ENCODE measurements at regions not wholly inside any gene's neighbourhood (a gene's known extent, or its start where the extent isn't known, plus 50 kb on each side); places are given as distances from the start of the nearest gene placed in this dataset.

DNA sequence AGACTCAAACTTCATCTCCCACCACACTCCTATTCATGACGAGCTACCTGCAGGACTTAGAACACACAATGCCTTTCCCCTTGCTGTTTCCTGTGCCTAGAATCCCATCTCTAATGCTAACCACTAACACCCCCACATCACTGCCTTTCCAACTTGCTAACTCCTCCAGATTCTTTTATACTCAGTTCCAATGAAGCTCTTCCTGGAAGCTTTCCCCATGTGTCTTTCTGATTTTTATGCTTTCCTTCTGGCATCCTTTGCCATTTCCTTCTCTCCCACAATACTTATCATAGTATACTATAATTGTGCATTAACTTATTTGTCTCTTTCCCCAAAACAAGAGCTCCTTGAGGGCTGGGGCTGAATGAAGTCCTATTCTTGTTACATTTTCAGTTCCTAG is 115.3 kb upstream of the PLPPR1 start:
- TF ChIP-seq, protein P1, sequence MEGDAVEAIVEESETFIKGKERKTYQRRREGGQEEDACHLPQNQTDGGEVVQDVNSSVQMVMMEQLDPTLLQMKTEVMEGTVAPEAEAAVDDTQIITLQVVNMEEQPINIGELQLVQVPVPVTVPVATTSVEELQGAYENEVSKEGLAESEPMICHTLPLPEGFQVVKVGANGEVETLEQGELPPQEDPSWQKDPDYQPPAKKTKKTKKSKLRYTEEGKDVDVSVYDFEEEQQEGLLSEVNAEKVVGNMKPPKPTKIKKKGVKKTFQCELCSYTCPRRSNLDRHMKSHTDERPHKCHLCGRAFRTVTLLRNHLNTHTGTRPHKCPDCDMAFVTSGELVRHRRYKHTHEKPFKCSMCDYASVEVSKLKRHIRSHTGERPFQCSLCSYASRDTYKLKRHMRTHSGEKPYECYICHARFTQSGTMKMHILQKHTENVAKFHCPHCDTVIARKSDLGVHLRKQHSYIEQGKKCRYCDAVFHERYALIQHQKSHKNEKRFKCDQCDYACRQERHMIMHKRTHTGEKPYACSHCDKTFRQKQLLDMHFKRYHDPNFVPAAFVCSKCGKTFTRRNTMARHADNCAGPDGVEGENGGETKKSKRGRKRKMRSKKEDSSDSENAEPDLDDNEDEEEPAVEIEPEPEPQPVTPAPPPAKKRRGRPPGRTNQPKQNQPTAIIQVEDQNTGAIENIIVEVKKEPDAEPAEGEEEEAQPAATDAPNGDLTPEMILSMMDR (IDR thresholded peaks at IDR 0.05) = no peak
- TF ChIP-seq NR1H2 (CRISPR knock-in tag; IDR thresholded peaks at IDR 0.05) (no peak), JUN (CRISPR knock-in tag; IDR thresholded peaks at IDR 0.05) (no peak), TEAD1 (CRISPR knock-in tag; IDR thresholded peaks at IDR 0.05) (no peak)
- TF ChIP-seq, protein P2, sequence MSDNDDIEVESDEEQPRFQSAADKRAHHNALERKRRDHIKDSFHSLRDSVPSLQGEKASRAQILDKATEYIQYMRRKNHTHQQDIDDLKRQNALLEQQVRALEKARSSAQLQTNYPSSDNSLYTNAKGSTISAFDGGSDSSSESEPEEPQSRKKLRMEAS (CRISPR knock-in tag; IDR thresholded peaks at IDR 0.05) = no peak
- TF ChIP-seq, protein P3, sequence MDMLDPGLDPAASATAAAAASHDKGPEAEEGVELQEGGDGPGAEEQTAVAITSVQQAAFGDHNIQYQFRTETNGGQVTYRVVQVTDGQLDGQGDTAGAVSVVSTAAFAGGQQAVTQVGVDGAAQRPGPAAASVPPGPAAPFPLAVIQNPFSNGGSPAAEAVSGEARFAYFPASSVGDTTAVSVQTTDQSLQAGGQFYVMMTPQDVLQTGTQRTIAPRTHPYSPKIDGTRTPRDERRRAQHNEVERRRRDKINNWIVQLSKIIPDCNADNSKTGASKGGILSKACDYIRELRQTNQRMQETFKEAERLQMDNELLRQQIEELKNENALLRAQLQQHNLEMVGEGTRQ (CRISPR knock-in tag; IDR thresholded peaks at IDR 0.05) = no peak
- TF ChIP-seq, protein P4, sequence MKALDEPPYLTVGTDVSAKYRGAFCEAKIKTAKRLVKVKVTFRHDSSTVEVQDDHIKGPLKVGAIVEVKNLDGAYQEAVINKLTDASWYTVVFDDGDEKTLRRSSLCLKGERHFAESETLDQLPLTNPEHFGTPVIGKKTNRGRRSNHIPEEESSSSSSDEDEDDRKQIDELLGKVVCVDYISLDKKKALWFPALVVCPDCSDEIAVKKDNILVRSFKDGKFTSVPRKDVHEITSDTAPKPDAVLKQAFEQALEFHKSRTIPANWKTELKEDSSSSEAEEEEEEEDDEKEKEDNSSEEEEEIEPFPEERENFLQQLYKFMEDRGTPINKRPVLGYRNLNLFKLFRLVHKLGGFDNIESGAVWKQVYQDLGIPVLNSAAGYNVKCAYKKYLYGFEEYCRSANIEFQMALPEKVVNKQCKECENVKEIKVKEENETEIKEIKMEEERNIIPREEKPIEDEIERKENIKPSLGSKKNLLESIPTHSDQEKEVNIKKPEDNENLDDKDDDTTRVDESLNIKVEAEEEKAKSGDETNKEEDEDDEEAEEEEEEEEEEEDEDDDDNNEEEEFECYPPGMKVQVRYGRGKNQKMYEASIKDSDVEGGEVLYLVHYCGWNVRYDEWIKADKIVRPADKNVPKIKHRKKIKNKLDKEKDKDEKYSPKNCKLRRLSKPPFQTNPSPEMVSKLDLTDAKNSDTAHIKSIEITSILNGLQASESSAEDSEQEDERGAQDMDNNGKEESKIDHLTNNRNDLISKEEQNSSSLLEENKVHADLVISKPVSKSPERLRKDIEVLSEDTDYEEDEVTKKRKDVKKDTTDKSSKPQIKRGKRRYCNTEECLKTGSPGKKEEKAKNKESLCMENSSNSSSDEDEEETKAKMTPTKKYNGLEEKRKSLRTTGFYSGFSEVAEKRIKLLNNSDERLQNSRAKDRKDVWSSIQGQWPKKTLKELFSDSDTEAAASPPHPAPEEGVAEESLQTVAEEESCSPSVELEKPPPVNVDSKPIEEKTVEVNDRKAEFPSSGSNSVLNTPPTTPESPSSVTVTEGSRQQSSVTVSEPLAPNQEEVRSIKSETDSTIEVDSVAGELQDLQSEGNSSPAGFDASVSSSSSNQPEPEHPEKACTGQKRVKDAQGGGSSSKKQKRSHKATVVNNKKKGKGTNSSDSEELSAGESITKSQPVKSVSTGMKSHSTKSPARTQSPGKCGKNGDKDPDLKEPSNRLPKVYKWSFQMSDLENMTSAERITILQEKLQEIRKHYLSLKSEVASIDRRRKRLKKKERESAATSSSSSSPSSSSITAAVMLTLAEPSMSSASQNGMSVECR (CRISPR knock-in tag; IDR thresholded peaks at IDR 0.05; ENCODE audit: borderline replicate concordance) = no peak
- TF ChIP-seq, protein P5, sequence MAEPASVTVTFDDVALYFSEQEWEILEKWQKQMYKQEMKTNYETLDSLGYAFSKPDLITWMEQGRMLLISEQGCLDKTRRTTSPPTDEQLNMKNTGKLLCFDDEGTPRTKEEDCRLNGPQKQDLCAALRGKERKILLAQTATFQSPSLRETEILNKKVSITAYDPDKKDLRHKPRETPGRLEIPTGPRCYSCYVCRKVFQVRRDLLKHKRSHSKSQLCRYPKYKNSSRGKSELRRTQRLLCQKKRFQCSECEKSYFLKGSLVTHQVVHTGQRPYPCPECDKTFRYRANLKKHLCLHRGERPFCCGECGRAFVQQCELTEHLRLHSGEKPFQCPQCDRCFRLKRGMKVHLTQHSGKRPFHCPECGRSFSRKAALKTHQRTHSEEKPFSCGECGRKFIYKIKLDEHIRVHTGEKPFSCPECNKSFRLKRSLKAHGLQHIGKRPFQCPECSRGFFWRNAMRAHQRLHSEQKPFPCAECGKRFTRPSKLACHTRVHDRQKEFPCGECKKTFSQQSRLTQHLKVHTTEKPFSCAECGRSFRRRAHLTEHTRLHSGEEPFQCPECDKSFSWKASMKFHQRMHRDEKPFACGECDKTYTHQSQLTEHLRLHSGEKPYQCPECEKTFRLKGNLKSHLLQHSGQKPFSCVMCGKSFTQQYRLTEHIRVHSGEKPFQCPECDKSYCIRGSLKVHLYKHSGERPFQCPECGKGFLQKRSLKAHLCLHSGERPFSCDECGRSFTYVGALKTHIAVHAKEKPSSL (CRISPR knock-in tag; conservative IDR thresholded peaks at IDR 0.05) = no peak
- TF ChIP-seq, protein P6, sequence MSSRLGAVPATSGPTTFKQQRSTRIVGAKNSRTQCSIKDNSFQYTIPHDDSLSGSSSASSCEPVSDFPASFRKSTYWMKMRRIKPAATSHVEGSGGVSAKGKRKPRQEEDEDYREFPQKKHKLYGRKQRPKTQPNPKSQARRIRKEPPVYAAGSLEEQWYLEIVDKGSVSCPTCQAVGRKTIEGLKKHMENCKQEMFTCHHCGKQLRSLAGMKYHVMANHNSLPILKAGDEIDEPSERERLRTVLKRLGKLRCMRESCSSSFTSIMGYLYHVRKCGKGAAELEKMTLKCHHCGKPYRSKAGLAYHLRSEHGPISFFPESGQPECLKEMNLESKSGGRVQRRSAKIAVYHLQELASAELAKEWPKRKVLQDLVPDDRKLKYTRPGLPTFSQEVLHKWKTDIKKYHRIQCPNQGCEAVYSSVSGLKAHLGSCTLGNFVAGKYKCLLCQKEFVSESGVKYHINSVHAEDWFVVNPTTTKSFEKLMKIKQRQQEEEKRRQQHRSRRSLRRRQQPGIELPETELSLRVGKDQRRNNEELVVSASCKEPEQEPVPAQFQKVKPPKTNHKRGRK (CRISPR knock-in tag; IDR thresholded peaks at IDR 0.05; ENCODE audit: borderline replicate concordance) = no peak

Measured in WTC11 (cell line).